Heart left ventricle (tissue), 13 donors: ENCODE measurements at regions not wholly inside any gene's neighbourhood (a gene's known extent, or its start where the extent isn't known, plus 50 kb on each side); places are given as distances from the start of the nearest gene placed in this dataset.

ENCODE experiments used
- CTCF ChIP-seq, 12 donors: fragments of 200-600 bp; sonication (generic) in 4 of 12; IDR thresholded peaks; one replicate each; pipeline versions ENCODE4 v1.5.0 to v1.8.0; 2018 to 2022; ENCODE audit warnings: antibody characterized with exemption in 12 of 12, mild to moderate bottlenecking in 5 of 12
- POLR2A ChIP-seq, 2 donors: fragments of 450-650 bp; IDR thresholded peaks; one replicate each; pipeline ENCODE4 v1.6.1; 2017; ENCODE audit warnings: antibody characterized with exemption in 2 of 2, mild to moderate bottlenecking in 2 of 2, moderate library complexity in 2 of 2
- donor health status: ischemic (EF 13 %, LVEDD 7.1; RV severe dilation, severe dysfunction).
- donor health status: DM: no; HTN: yes; CAD: no.
- donor health status: DM: no; HTN: no; CAD: no.
- donor health status: ischemic (EF 25% LVEDD 6.9; RV normal size, moderate dysfunction).
- donor health status: ischemic (EF 25% LVEDD 5.7; RV mildly dilated, moderate dysfunction).
- donor health status: ischemic (EF 35%, LVEDD 5.7; RV mildly dilated, moderate dysfunction).
- donor health status: nonischemic (EF 11% LVEDD 7.7; RV severe dilation, severe dysfunction).
- donor health status: DM: yes; HTN: yes; CAD: no.
- donor health status: PGD.
- donor health status: ischemic (EF 29% LVEDD 5.4; RV normal size, mild dysfunction).
- donor health status: nonischemic (EF 23%, LVEDD 6.1; RV moderate dilation, normal function).

GRCh38 chr5:165425594-165425993 is 1920.2 kb downstream of the MAT2B start:
- TF ChIP-seq CTCF (IDR thresholded peaks at IDR 0.05) (no peak), POLR2A (IDR thresholded peaks at IDR 0.05) (no peak)
